B cell (primary cell): ENCODE measurements at regions not wholly inside any gene's neighbourhood (a gene's known extent, or its start where the extent isn't known, plus 50 kb on each side); places are given as distances from the start of the nearest gene placed in this dataset.
"Not testable (repeated sequence)": the region's sequence is repeated elsewhere in the genome, so short reads cannot be mapped to it uniquely, and the experiment has no call there.

Experiments
- EZH2 ChIP-seq: IDR thresholded peaks from 2 replicates; pipeline ENCODE4 v1.6.1; 2012; ENCODE audit warnings: borderline replicate concordance, low read depth, mild to moderate bottlenecking, moderate library complexity, low read length; ENCODE audit not compliant: insufficient read depth, poor library complexity, severe bottlenecking
- TF ChIP-seq, protein P1 (sequence below): fragments of 200-600 bp; IDR thresholded peaks from one replicate; pipeline ENCODE4 v1.8.0; 2022; ENCODE audit warnings: antibody characterized with exemption, mild to moderate bottlenecking

DNA sequence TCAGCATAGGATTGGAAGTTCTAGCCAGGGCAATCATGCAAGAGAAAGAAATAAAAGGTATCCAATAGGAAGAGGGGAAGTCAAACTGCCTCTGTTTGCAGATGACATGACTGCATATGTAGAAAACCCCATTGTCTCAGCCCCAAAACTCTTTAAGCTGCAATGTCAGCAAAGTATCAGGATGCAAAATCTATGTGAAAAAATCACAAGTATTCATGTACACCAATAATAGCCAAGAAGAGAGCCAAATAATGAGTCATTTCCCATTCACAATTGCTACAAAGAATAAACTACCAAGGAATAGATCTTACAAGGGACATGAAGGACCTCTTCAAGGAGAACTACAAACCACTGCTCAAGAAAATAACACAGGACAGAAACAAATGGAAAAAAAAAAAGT lies 1074.3 kb upstream of the DEFB115 start:
- TF ChIP-seq, protein P1, sequence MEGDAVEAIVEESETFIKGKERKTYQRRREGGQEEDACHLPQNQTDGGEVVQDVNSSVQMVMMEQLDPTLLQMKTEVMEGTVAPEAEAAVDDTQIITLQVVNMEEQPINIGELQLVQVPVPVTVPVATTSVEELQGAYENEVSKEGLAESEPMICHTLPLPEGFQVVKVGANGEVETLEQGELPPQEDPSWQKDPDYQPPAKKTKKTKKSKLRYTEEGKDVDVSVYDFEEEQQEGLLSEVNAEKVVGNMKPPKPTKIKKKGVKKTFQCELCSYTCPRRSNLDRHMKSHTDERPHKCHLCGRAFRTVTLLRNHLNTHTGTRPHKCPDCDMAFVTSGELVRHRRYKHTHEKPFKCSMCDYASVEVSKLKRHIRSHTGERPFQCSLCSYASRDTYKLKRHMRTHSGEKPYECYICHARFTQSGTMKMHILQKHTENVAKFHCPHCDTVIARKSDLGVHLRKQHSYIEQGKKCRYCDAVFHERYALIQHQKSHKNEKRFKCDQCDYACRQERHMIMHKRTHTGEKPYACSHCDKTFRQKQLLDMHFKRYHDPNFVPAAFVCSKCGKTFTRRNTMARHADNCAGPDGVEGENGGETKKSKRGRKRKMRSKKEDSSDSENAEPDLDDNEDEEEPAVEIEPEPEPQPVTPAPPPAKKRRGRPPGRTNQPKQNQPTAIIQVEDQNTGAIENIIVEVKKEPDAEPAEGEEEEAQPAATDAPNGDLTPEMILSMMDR, result not testable (repeated sequence)
- not testable (repeated sequence) for TF ChIP-seq EZH2
